Skeletal muscle satellite cell (primary cell): ENCODE measurements at regions not wholly inside any gene's neighbourhood (a gene's known extent, or its start where the extent isn't known, plus 50 kb on each side); places are given as distances from the start of the nearest gene placed in this dataset. TPM values are rescaled to one million over a fixed set of nuclear protein-coding genes. Genes with fewer than 3 reads are reported as not detected.

Experiments used
- H3K27me3 ChIP-seq: 2 replicates; pipeline ENCODE4 v1.7.0; 2013; ENCODE audit warnings: low read length; ENCODE audit not compliant: control insufficient read depth, insufficient read depth
- H3K36me3 ChIP-seq: 2 replicates; pipeline ENCODE4 v1.7.0; 2013; ENCODE audit warnings: mild to moderate bottlenecking, control low read depth, low read length; ENCODE audit not compliant: insufficient read depth
- H3K4me1 ChIP-seq: 2 replicates; pipeline ENCODE4 v1.7.0; 2013; ENCODE audit warnings: low read length; ENCODE audit not compliant: control insufficient read depth, insufficient read depth
- H3K4me2 ChIP-seq: 2 replicates; pipeline ENCODE4 v1.7.0; 2013; ENCODE audit warnings: mild to moderate bottlenecking, low read length
- H3K4me3 ChIP-seq: 2 replicates; pipeline ENCODE4 v1.7.0; 2013; ENCODE audit warnings: low read length
- H3K9ac ChIP-seq: 2 replicates; pipeline ENCODE4 v1.7.0; 2013; ENCODE audit warnings: mild to moderate bottlenecking, low read depth, low read length, moderate library complexity
- H3K9me3 ChIP-seq: replicated peaks from 2 replicates; pipeline ENCODE4 v1.7.0; 2013; ENCODE audit warnings: mild to moderate bottlenecking, control low read depth, low read length
- small RNA-seq: library from RNA; depleted of rRNA; stranded (forward); fragments of <200 nt; gene quantifications from one replicate; pipeline ENCODE3, GENCODE V24; 2012

- no peaks in the 10 kb centered on the region for H3K36me3 ChIP-seq
- no peaks in the 10 kb centered on the region for H3K27me3 ChIP-seq
- H3K4me3 ChIP-seq, result no peak overlapping the region
- H3K4me1 ChIP-seq, result peaks cover 25% of the 10 kb centered on the region
- no peaks in the 10 kb centered on the region for H3K9me3 ChIP-seq
- H3K9ac ChIP-seq, result no peak overlapping the region
- H3K4me2 ChIP-seq, result peak overlapping the region; percentile 17
Observed at GRCh38 chr16:65178151-65178550, 56.3 kb upstream of the CDH11 start.

- Histone ChIP-seq H3K27me3 (no peaks in the 10 kb centered on the region), H3K36me3 (no peaks in the 10 kb centered on the region), H3K4me2 (peak overlapping the region; percentile 51), H3K9me3 (no peaks in the 10 kb centered on the region), H3K4me1 (peaks cover 25% of the 10 kb centered on the region), H3K9ac (no peak overlapping the region), H3K4me3 (no peak overlapping the region)
Observed at GRCh38 chr16:65176603-65177002, 54.7 kb upstream of the CDH11 start.

- no peak overlapping the region for H3K9ac ChIP-seq
- H3K9me3 ChIP-seq, result no peaks in the 10 kb centered on the region
- H3K4me3 ChIP-seq, result no peak overlapping the region
- no peak overlapping the region for H3K4me2 ChIP-seq
- H3K36me3 ChIP-seq, result no peaks in the 10 kb centered on the region
- H3K27me3 ChIP-seq, result no peaks in the 10 kb centered on the region
- H3K4me1 ChIP-seq, result peaks cover 13% of the 10 kb centered on the region
Observed at GRCh38 chr16:65172356-65172755, 50.5 kb upstream of the CDH11 start.

Small RNA genes in the stretch of these regions (small RNA-seq; reads per million reads assigned to genes)
- gene AC025281.1 (not detected), gene RNA5SP428 (not detected)
